GM19395 (cell line): ENCODE measurements at regions not wholly inside any gene's neighbourhood (a gene's known extent, or its start where the extent isn't known, plus 50 kb on each side); places are given as distances from the start of the nearest gene placed in this dataset.
"Not testable (repeated sequence)": the region's sequence is repeated elsewhere in the genome, so short reads cannot be mapped to it uniquely, and the experiment has no call there.

Experiments
- ATAC-seq: cut with Tn5 transposase; IDR thresholded peaks from one replicate; pipeline ENCODE4 v1.9.1; 2021; ENCODE audit warnings: mild to moderate bottlenecking, moderate library complexity; ENCODE audit not compliant: unreplicated experiment

GRCh38 chr1:80410233-80410632 is 1390.5 kb upstream of the ADGRL2 start:
- no peak for ATAC-seq

GRCh38 chr1:80403471-80403893 is 1397.0 kb upstream of the ADGRL4 start:
- ATAC-seq: no peak

GRCh38 chr1:80402625-80403024 is 1396.1 kb upstream of the ADGRL4 start:
- ATAC-seq: no peak

GRCh38 chr1:80401757-80402156 is 1395.2 kb upstream of the ADGRL4 start:
- no peak for ATAC-seq

GRCh38 chr1:80392529-80392928 is 1386.0 kb upstream of the ADGRL4 start:
- ATAC-seq: no peak

DNA sequence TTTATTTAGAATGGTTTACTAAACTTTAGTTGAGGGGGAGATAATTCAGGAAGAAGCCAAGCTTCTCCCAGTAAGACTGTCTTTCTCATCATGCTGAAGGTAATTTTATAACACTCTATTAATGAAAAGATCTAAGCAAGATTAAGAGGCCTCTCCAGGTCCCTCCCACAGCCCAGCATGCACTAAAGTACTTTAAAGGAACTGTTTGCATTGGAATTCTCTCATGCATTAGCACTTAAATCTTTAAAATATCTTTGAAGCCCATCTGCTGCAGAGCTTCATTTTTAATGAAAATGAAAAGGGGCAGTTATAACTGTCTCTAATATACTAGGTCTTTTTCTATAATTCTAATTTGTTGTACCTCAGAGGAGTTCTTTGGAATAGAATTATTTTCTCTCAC is 1379.1 kb upstream of the ADGRL4 start:
- ATAC-seq: no peak

GRCh38 chr1:80384959-80385358 is 1378.4 kb upstream of the ADGRL4 start:
- ATAC-seq: no peak

- ATAC-seq: no peak
These were observed 1377.7 kb upstream of the ADGRL4 start for GRCh38 chr1:80384083-80384830.

DNA sequence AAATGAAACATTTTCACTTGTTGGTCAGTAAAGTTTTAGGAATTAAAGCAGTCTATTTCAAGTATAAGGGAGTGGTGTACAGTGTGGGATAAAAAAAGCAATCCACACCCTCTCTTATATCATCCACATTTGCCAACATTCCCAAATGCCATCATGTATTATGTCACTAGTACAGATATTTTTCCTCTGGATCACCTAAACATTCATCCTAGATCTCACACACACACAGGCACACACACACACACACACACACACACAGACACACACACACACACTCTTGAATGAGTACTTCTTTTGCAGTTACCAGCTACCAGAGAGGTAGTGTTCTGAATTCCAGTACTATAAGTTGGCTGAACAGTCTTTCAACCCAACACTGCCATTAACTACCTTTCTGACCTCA is 1369.1 kb upstream of the ADGRL4 start:
- no peak for ATAC-seq

DNA sequence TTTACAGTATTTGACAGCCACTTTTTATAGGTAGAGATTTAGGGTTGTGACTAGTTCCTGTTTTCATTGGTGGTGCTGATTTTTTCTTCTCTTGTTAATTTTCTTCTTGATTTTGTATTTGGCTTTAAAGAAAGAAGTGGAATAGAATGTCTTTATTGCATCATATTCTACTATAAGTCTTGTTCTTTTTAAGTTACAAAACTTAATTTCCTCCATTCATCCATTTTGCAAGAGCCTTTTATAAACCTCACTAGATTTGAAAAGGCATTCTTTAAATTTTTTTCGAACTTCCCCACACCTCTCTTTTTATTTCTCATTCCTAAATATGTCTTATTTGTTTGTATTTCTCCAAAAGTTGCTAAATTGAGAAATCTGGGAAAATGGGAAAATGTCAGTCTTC is 1368.6 kb upstream of the ADGRL4 start:
- no peak for ATAC-seq

- no peak for ATAC-seq
These were observed 1363.2 kb upstream of the ADGRL4 start for GRCh38 chr1:80369780-80370179.

DNA sequence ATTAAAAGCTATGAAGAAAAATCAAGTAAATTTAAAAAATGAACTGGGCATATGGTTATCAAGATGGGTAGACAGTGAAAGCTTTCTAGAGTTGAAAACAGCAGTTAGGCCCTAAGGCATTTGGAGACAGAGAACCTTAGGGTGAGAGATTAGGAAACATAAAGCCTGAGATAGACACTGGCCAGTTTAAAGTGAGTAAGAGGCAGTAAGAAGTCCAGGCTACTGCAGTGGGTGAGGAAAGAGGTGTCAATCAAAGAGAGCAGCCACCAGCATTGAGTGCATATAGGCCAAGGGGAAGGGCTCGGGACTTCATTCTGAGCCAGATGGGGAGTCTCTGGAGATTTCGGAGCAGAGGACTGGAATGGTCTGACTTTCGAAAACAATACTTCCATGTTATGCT is 1360.5 kb upstream of the ADGRL4 start:
- no peak for ATAC-seq

- ATAC-seq: no peak
These were observed 1359.0 kb upstream of the ADGRL4 start for GRCh38 chr1:80365359-80366021.

- no peak for ATAC-seq
These were observed 1357.4 kb upstream of the ADGRL4 start for GRCh38 chr1:80363689-80364475.

- no peak for ATAC-seq
These were observed 1353.1 kb upstream of the ADGRL4 start for GRCh38 chr1:80359666-80360065.

DNA sequence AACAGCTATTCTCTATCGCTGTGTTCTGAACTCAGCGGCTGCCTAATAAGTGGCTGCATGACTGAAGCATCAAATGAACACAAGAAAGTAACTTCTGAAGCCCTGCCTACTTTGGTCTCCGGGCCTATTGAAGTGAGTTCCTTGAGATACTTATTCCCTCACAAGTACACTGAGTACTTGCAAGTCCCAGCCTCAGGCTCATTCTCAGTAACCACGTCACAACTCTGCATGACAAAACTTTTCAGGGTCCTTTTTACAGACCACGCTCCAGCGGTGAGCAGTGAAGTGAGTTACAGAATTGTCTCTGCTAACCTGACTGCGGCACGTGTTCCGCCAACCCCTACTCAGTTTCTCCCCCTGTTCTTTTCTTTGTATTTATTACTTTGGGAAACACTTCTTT is 1342.7 kb upstream of the ADGRL4 start:
- no peak for ATAC-seq

GRCh38 chr1:80341021-80341420 is 1334.5 kb upstream of the ADGRL4 start:
- ATAC-seq: no peak

- ATAC-seq: no peak
These were observed 1311.6 kb upstream of the ADGRL4 start for GRCh38 chr1:80318108-80318507.

DNA sequence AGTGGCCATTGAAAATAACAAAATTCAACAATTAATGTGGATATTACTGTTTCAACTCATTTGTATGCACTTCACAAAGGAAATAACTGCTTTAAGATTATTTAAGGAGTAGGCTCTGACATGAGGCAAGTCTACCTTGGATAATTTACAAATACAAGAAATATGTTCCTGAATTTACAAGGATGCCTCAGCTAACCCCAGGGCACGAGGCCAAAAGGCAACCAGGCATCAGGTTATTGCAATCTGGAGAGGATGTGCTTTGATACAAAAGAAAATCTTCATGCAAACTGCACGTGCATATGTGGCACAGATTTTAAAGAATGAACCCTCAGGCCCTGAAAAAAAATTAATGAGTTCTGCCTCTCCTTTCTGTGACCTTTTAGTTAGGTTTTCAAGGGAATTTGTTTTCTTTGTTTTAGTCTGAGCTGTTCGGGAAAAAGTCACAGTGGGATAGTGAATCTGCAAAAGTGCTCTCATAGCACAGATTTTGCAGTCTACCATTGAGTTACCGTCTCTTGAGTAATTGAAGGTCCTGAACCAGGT is 1304.2 kb upstream of the ADGRL4 start:
- ATAC-seq: no peak

DNA sequence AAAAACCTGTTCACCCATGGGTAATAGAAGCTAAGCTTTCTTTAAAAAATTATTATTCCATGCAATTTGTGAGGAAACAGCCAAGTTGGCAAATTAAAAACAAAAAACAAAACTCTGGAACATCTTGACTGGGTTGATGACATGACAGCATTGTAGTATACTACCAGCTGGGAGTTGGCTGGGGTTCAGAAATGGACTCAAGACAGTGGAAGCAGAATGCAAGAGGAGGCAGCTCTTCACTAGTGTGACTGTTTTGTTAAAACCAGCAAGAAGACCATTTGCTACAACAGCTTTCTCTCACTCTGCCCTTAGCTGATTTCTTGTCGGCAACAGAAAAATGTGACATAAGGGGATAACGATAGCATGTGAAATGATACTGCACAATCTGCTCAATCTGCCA is 1298.9 kb upstream of the ADGRL4 start:
- ATAC-seq: no peak

DNA sequence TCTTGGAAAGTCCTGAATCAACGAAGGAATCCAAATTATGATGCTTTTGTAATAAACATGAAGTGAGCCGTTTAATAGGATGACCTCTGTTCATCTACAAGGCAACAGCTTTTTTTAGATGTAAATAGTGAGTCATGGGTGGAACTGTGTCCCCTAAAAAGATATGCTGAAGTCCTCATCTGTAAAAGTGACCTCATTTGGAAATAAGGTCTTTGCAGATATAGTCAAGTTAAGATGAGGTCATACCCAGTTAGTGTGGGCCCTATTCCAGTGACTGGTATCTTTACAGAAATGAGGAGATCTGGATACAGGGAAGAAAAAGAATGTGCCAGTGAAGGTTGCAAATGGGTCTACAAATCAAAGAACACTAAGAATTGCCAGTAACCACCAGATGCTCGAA is 1287.3 kb upstream of the ADGRL4 start:
- ATAC-seq: no peak

GRCh38 chr1:80288750-80289149 is 1282.2 kb upstream of the ADGRL4 start:
- ATAC-seq: not testable (repeated sequence)
